ENCODE measurements at regions not wholly inside any gene's neighbourhood (a gene's known extent, or its start where the extent isn't known, plus 50 kb on each side); places are given as distances from the start of the nearest gene placed in this dataset.

DNA sequence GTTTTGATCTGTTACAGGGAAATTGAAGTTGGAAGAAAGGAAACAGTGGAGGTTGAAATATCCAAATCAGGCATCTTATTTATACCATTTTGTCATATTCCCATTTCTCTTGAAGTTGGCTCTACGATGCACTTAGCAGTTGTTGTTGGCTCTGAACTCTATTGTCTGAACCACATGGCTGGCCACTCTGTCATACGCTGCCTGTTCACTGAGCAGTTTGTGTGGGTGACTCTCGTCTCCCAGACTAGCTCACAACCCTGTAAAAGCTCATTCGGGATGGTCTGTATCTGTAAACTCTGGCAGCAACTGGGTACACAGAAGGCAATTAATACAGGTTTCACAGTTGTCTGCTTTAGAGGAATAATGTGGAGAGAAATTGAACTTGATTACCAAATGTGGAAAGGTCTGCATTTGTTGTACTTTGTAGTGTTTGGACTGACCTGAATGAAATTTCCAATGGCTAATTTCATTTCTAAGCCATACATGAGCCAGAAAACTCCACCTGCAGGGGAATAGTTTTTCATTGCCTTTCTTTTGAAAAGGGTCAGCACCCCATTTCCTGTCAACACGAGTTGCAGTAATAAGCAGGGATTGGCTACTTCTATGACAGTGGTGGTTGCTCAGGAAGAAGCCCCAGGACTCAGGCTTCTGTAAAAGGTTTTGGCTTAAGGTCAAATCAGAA, 378.2 kb downstream of the OSR1 start:
- no peak overlapping the region for H3K9ac ChIP-seq (ENCODE audit: low read depth, low read length, poor library complexity, severe bottlenecking)
- H3K27me3 ChIP-seq (ENCODE audit: insufficient read depth, low read length, poor library complexity, severe bottlenecking) = peaks cover 56% of the 10 kb centered on the region
- TF ChIP-seq, protein P1, sequence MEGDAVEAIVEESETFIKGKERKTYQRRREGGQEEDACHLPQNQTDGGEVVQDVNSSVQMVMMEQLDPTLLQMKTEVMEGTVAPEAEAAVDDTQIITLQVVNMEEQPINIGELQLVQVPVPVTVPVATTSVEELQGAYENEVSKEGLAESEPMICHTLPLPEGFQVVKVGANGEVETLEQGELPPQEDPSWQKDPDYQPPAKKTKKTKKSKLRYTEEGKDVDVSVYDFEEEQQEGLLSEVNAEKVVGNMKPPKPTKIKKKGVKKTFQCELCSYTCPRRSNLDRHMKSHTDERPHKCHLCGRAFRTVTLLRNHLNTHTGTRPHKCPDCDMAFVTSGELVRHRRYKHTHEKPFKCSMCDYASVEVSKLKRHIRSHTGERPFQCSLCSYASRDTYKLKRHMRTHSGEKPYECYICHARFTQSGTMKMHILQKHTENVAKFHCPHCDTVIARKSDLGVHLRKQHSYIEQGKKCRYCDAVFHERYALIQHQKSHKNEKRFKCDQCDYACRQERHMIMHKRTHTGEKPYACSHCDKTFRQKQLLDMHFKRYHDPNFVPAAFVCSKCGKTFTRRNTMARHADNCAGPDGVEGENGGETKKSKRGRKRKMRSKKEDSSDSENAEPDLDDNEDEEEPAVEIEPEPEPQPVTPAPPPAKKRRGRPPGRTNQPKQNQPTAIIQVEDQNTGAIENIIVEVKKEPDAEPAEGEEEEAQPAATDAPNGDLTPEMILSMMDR (conservative IDR thresholded peaks at IDR 0.05; ENCODE audit: low read length) = no peak
- TF ChIP-seq EZH2phosphoT487 (IDR thresholded peaks at IDR 0.05; ENCODE audit: borderline replicate concordance) = no peak
- no peaks in the 10 kb centered on the region for H3F3A ChIP-seq (ENCODE audit: low read depth)
- no peak overlapping the region for H2AFZ ChIP-seq (ENCODE audit: low read length)
- H3K79me2 ChIP-seq (ENCODE audit: insufficient read depth, low read length) = no peaks in the 10 kb centered on the region
- no peak overlapping the region for H3K4me3 ChIP-seq (ENCODE audit: low read length, poor library complexity, severe bottlenecking)
- H4K20me1 ChIP-seq (ENCODE audit: insufficient read depth, low read length, poor library complexity, severe bottlenecking) = no peaks in the 10 kb centered on the region
- H3K4me1 ChIP-seq (ENCODE audit: insufficient read depth, low read length, poor library complexity, severe bottlenecking) = no peaks in the 10 kb centered on the region
- no peaks in the 10 kb centered on the region for H3K9me3 ChIP-seq (ENCODE audit: insufficient read depth, low read depth, low read length)
- H3K4me2 ChIP-seq (ENCODE audit: low read depth, low read length, poor library complexity, severe bottlenecking) = no peak overlapping the region
- no peaks in the 10 kb centered on the region for H3K9me2 ChIP-seq (replicated peaks; ENCODE audit: low read depth, low read length)
- H3K36me3 ChIP-seq (ENCODE audit: insufficient read depth, low read length) = no peaks in the 10 kb centered on the region

DNA sequence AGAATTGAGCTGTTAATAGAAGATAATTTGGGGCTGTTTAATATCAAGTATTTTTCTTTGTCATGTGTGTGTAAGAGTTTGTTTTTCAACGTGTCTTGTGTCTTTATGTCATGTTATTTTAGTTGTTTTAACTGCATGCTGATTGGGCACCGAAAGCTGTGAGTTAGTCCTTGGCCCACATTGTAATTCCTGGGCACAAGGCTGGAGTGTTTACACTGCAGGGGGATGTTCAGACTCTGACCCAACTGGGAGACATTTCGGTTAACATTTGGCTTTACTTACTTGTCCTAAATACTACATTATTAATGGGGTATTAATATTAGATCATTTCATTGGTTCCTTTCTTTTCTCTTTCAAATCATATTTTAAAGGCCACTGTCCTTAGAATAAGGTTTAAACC, 381.0 kb downstream of the OSR1 start:
- no peaks in the 10 kb centered on the region for H3K79me2 ChIP-seq (ENCODE audit: insufficient read depth, low read length)
- no peaks in the 10 kb centered on the region for H3K9me2 ChIP-seq (replicated peaks; ENCODE audit: low read depth, low read length)
- H3K4me3 ChIP-seq (ENCODE audit: low read length, poor library complexity, severe bottlenecking) = no peak overlapping the region
- no peaks in the 10 kb centered on the region for H3K4me1 ChIP-seq (ENCODE audit: insufficient read depth, low read length, poor library complexity, severe bottlenecking)
- H3F3A ChIP-seq (ENCODE audit: low read depth) = no peaks in the 10 kb centered on the region
- H2AFZ ChIP-seq (ENCODE audit: low read length) = no peak overlapping the region
- H4K20me1 ChIP-seq (ENCODE audit: insufficient read depth, low read length, poor library complexity, severe bottlenecking) = no peaks in the 10 kb centered on the region
- no peak overlapping the region for H3K4me2 ChIP-seq (ENCODE audit: low read depth, low read length, poor library complexity, severe bottlenecking)
- H3K27me3 ChIP-seq (ENCODE audit: insufficient read depth, low read length, poor library complexity, severe bottlenecking) = peaks cover 82% of the 10 kb centered on the region
- no peaks in the 10 kb centered on the region for H3K9me3 ChIP-seq (ENCODE audit: insufficient read depth, low read depth, low read length)
- TF ChIP-seq, protein P1 (conservative IDR thresholded peaks at IDR 0.05; ENCODE audit: low read length) = no peak
- no peak for TF ChIP-seq EZH2phosphoT487 (IDR thresholded peaks at IDR 0.05; ENCODE audit: borderline replicate concordance)
- no peak overlapping the region for H3K9ac ChIP-seq (ENCODE audit: low read depth, low read length, poor library complexity, severe bottlenecking)
- H3K36me3 ChIP-seq (ENCODE audit: insufficient read depth, low read length) = no peaks in the 10 kb centered on the region

DNA sequence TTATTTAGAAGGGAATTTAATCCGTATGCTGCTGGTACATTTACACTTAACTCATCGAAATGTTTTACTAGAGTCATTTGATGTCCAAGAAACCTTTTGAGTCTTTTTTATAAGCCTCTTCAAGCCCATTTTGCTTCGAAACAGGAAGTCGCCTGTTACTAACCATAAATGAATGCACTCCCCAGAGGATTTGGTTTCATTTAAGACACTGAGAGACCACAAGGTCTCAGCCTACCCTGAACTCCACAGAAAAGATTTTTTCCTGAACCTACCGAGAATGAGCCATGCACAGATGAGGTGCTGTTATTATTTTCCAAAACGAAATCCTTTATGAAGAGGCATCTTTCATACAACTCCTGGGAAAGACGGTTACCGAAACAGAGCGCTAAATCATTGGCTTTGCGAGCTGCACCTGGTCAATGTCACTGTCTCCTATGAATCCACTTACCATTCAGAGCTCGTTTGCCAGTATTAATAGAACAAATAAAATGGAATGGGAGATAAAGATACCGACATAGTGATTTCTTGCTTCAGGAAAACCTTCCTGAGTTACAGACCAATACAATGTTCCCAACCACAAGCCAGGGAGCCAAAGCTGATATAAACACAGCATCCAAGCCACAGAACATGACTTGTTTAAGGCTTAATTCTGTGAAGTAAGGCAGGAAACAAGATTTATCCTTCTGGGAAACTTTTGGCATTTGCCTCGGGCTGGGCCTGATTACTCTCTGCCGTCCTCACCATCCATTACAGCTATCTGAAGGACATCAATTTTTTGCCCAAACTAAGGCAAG, 382.1 kb downstream of the OSR1 start:
- H3K36me3 ChIP-seq (ENCODE audit: insufficient read depth, low read length) = no peaks in the 10 kb centered on the region
- no peak overlapping the region for H2AFZ ChIP-seq (ENCODE audit: low read length)
- H3K4me3 ChIP-seq (ENCODE audit: low read length, poor library complexity, severe bottlenecking) = no peak overlapping the region
- no peaks in the 10 kb centered on the region for H3K4me1 ChIP-seq (ENCODE audit: insufficient read depth, low read length, poor library complexity, severe bottlenecking)
- H3K9me3 ChIP-seq (ENCODE audit: insufficient read depth, low read depth, low read length) = no peaks in the 10 kb centered on the region
- peaks cover 83% of the 10 kb centered on the region for H3K27me3 ChIP-seq (ENCODE audit: insufficient read depth, low read length, poor library complexity, severe bottlenecking)
- no peaks in the 10 kb centered on the region for H3K79me2 ChIP-seq (ENCODE audit: insufficient read depth, low read length)
- H3K4me2 ChIP-seq (ENCODE audit: low read depth, low read length, poor library complexity, severe bottlenecking) = no peak overlapping the region
- H3F3A ChIP-seq (ENCODE audit: low read depth) = no peaks in the 10 kb centered on the region
- H4K20me1 ChIP-seq (ENCODE audit: insufficient read depth, low read length, poor library complexity, severe bottlenecking) = no peaks in the 10 kb centered on the region
- H3K9me2 ChIP-seq (replicated peaks; ENCODE audit: low read depth, low read length) = no peaks in the 10 kb centered on the region
- H3K9ac ChIP-seq (ENCODE audit: low read depth, low read length, poor library complexity, severe bottlenecking) = no peak overlapping the region
- peak; percentile 71; the same call in 1 of the 2 replicates for TF ChIP-seq EZH2phosphoT487 (IDR thresholded peaks at IDR 0.05; ENCODE audit: borderline replicate concordance)
- TF ChIP-seq, protein P1 (conservative IDR thresholded peaks at IDR 0.05; ENCODE audit: low read length) = no peak

All from Loucy (cell line).